Endothelial cell of umbilical vein (primary cell): ENCODE measurements at regions not wholly inside any gene's neighbourhood (a gene's known extent, or its start where the extent isn't known, plus 50 kb on each side); places are given as distances from the start of the nearest gene placed in this dataset.

Source experiments
- EZH2 ChIP-seq: IDR thresholded peaks from 2 replicates; pipeline ENCODE4 v1.6.1; 2012; ENCODE audit warnings: borderline replicate concordance, low read depth, mild to moderate bottlenecking, moderate library complexity, low read length, inconsistent platforms; ENCODE audit not compliant: severe bottlenecking
- GATA2 ChIP-seq: IDR thresholded peaks from 2 replicates; pipeline ENCODE4 v1.7.0; 2011; ENCODE audit warnings: low read depth, mild to moderate bottlenecking, moderate library complexity, mixed read lengths, low read length; ENCODE audit not compliant: insufficient read length, insufficient read depth
- JUN ChIP-seq: IDR thresholded peaks from 2 replicates; pipeline ENCODE4 v1.6.1; 2011; ENCODE audit warnings: borderline replicate concordance, low read depth; ENCODE audit not compliant: insufficient read length, insufficient read depth
- MYC ChIP-seq: IDR thresholded peaks from one replicate; pipeline ENCODE4 v1.6.1; 2011; ENCODE audit warnings: mild to moderate bottlenecking, low read depth, low read length
- POLR2A ChIP-seq: IDR thresholded peaks from 2 replicates; pipeline ENCODE4 v1.6.1; 2012; ENCODE audit warnings: low read depth, mild to moderate bottlenecking, control low read depth, low read length
- POLR2AphosphoS5 ChIP-seq: IDR thresholded peaks from 2 replicates; pipeline ENCODE4 v1.6.1; 2012; ENCODE audit warnings: low read depth, mild to moderate bottlenecking, control low read depth, low read length, moderate library complexity; ENCODE audit not compliant: insufficient read depth
- TF ChIP-seq, protein P1 (sequence below), 2 donors: IDR thresholded peaks; 1 replicate in 1 of 2; 2 replicates in 1 of 2; pipeline ENCODE4 v1.5.1; 2011; ENCODE audit warnings: low read length in 2 of 2, mild to moderate bottlenecking in 2 of 2, moderate library complexity in 2 of 2, control low read depth in 1 of 2, inconsistent platforms in 1 of 2, low read depth in 1 of 2; ENCODE audit not compliant: insufficient read depth in 1 of 2; ENCODE audit errors: extremely low read depth in 1 of 2
- TF ChIP-seq, protein P2 (sequence below): IDR thresholded peaks from 2 replicates; pipeline ENCODE4 v1.6.1; 2011; ENCODE audit not compliant: insufficient read depth, insufficient read length

DNA sequence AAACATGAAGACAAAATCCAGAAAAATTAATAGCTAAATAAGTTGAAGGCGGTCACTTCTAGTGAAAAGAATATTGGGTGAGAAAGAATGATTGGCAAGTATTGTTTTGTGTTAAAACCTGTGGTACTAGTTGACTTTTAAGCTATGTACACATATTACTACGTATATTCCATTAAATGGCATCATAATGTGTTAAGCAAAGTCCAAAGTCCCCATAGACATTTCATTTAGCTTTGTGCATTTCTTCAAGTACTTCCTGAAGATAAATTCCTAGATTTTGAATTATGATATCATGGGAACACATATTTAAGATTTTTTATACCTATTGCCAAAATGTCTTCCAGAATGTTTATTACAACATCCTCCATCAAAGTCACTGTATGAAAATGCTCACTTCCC, 272.7 kb upstream of the IRAK1BP1 start:
- TF ChIP-seq POLR2A (no peak), JUN (no peak), EZH2 (no peak), MYC (no peak), GATA2 (no peak), POLR2AphosphoS5 (no peak)
- TF ChIP-seq, protein P1, sequence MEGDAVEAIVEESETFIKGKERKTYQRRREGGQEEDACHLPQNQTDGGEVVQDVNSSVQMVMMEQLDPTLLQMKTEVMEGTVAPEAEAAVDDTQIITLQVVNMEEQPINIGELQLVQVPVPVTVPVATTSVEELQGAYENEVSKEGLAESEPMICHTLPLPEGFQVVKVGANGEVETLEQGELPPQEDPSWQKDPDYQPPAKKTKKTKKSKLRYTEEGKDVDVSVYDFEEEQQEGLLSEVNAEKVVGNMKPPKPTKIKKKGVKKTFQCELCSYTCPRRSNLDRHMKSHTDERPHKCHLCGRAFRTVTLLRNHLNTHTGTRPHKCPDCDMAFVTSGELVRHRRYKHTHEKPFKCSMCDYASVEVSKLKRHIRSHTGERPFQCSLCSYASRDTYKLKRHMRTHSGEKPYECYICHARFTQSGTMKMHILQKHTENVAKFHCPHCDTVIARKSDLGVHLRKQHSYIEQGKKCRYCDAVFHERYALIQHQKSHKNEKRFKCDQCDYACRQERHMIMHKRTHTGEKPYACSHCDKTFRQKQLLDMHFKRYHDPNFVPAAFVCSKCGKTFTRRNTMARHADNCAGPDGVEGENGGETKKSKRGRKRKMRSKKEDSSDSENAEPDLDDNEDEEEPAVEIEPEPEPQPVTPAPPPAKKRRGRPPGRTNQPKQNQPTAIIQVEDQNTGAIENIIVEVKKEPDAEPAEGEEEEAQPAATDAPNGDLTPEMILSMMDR (IDR thresholded peaks at IDR 0.05; ENCODE audit: extremely low read depth in 1 of 2, insufficient read depth in 1 of 2, low read depth in 1 of 2, low read length in 2 of 2) = no peak
- TF ChIP-seq, protein P2, sequence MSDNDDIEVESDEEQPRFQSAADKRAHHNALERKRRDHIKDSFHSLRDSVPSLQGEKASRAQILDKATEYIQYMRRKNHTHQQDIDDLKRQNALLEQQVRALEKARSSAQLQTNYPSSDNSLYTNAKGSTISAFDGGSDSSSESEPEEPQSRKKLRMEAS = no peak
